C4-2B (cell line): ENCODE measurements at regions not wholly inside any gene's neighbourhood (a gene's known extent, or its start where the extent isn't known, plus 50 kb on each side); places are given as distances from the start of the nearest gene placed in this dataset.

Experiments
- H3K27ac ChIP-seq: fragments of 450-650 bp; 2 replicates; pipeline ENCODE4 v1.5.1; 2017
- CTCF ChIP-seq: fragments of 450-650 bp; conservative IDR thresholded peaks from 2 replicates; pipeline ENCODE4 v1.5.1; 2017; ENCODE audit warnings: mild to moderate bottlenecking
- ZFX ChIP-seq: fragments of 450-650 bp; IDR thresholded peaks from 2 replicates; pipeline ENCODE4 v1.6.1; 2017

- H3K27ac ChIP-seq, result no peak overlapping the region
- TF ChIP-seq CTCF (peak; percentile 61), ZFX (no peak)
Measured at GRCh38 chr2:163182764-163183354, 344.3 kb upstream of the KCNH7 start.

GRCh38 chr2:163177592-163177991, 339.0 kb upstream of the KCNH7 start:
- no peak overlapping the region for H3K27ac ChIP-seq
- no peak for TF ChIP-seq ZFX
- TF ChIP-seq CTCF, result no peak

- no peak for TF ChIP-seq ZFX
- no peak for TF ChIP-seq CTCF
Measured at GRCh38 chr2:163175294-163175693, 336.7 kb upstream of the KCNH7 start.

GRCh38 chr2:163173591-163173990, 335.0 kb upstream of the KCNH7 start:
- no peak overlapping the region for H3K27ac ChIP-seq
- TF ChIP-seq ZFX (no peak), CTCF (no peak)

More at GRCh38 chr2:163175294-163175693, 336.7 kb upstream of the KCNH7 start:
- H3K27ac ChIP-seq, result no peak overlapping the region

- no peak for TF ChIP-seq ZFX
- no peak for TF ChIP-seq CTCF
- H3K27ac ChIP-seq, result no peak overlapping the region
Measured at GRCh38 chr2:163171786-163172530, 333.4 kb upstream of the KCNH7 start.

GRCh38 chr2:163157891-163158496, 319.4 kb upstream of the KCNH7 start:
- TF ChIP-seq ZFX (no peak), CTCF (no peak)
- no peak overlapping the region for H3K27ac ChIP-seq

- TF ChIP-seq CTCF (no peak), ZFX (no peak)
- H3K27ac ChIP-seq, result no peak overlapping the region
Measured at GRCh38 chr2:163157411-163157810, 318.8 kb upstream of the KCNH7 start.
